NCI-H2029 treated with DMSO at 0.1 percent for 48 hours (cell line): ENCODE measurements at regions not wholly inside any gene's neighbourhood (a gene's known extent, or its start where the extent isn't known, plus 50 kb on each side); places are given as distances from the start of the nearest gene placed in this dataset.
"Not testable (repeated sequence)": the region's sequence is repeated elsewhere in the genome, so short reads cannot be mapped to it uniquely, and the experiment has no call there.

Experiments used
- DNase-seq: peaks from one replicate; lab custom pipeline; 2025; lab: John Stamatoyannopoulos, UW

- DNase-seq = not testable (repeated sequence)
Observed at GRCh38 chr7:55743454-55743717, 119.2 kb downstream of the SEPTIN14 start.

- DNase-seq = not testable (repeated sequence)
Observed at GRCh38 chr7:55742651-55743453, 119.7 kb downstream of the SEPTIN14 start.

- DNase-seq = not testable (repeated sequence)
Observed at GRCh38 chr7:55741721-55742631, 120.6 kb downstream of the SEPTIN14 start.

GRCh38 chr7:55740633-55741250 lies 121.8 kb downstream of the SEPTIN14 start:
- DNase-seq = not testable (repeated sequence)

- not testable (repeated sequence) for DNase-seq
Observed at GRCh38 chr7:55740053-55740452, 122.5 kb downstream of the SEPTIN14 start.

GRCh38 chr7:55736641-55737221 lies 125.8 kb downstream of the SEPTIN14 start:
- not testable (repeated sequence) for DNase-seq

- no peak for DNase-seq
Observed at GRCh38 chr7:55733241-55734140, 129.1 kb downstream of the SEPTIN14 start.

GRCh38 chr7:55731931-55732330 lies 130.6 kb downstream of the SEPTIN14 start:
- no peak for DNase-seq

- DNase-seq = no peak
Observed at GRCh38 chr7:55730197-55730596, 132.4 kb downstream of the SEPTIN14 start.

- DNase-seq = no peak
Observed at GRCh38 chr7:55723621-55723941, 139.0 kb downstream of the SEPTIN14 start.

GRCh38 chr7:55722874-55723620 lies 139.5 kb downstream of the SEPTIN14 start:
- not testable (repeated sequence) for DNase-seq

- DNase-seq = not testable (repeated sequence)
Observed at GRCh38 chr7:55721004-55721403, 141.5 kb downstream of the SEPTIN14 start.

GRCh38 chr7:55715247-55715867 lies 143.1 kb upstream of the VOPP1 start:
- not testable (repeated sequence) for DNase-seq

GRCh38 chr7:55714370-55714769 lies 142.1 kb upstream of the VOPP1 start:
- not testable (repeated sequence) for DNase-seq

- DNase-seq = not testable (repeated sequence)
Observed at GRCh38 chr7:55710312-55710711, 138.0 kb upstream of the VOPP1 start.

- not testable (repeated sequence) for DNase-seq
Observed at GRCh38 chr7:55708028-55708427, 135.7 kb upstream of the VOPP1 start.

GRCh38 chr7:55707410-55707809 lies 135.1 kb upstream of the VOPP1 start:
- DNase-seq = not testable (repeated sequence)

- DNase-seq = not testable (repeated sequence)
Observed at GRCh38 chr7:55706451-55707195, 134.3 kb upstream of the VOPP1 start.

- not testable (repeated sequence) for DNase-seq
Observed at GRCh38 chr7:55705728-55706450, 133.6 kb upstream of the VOPP1 start.
